NCI-H2196 treated with DMSO at 0.1 percent for 48 hours (cell line): ENCODE measurements at regions not wholly inside any gene's neighbourhood (a gene's known extent, or its start where the extent isn't known, plus 50 kb on each side); places are given as distances from the start of the nearest gene placed in this dataset.

Source experiments
- DNase-seq: peaks from one replicate; lab custom pipeline; 2025; ENCODE audit not compliant: unreplicated experiment; lab: John Stamatoyannopoulos, UW

DNA sequence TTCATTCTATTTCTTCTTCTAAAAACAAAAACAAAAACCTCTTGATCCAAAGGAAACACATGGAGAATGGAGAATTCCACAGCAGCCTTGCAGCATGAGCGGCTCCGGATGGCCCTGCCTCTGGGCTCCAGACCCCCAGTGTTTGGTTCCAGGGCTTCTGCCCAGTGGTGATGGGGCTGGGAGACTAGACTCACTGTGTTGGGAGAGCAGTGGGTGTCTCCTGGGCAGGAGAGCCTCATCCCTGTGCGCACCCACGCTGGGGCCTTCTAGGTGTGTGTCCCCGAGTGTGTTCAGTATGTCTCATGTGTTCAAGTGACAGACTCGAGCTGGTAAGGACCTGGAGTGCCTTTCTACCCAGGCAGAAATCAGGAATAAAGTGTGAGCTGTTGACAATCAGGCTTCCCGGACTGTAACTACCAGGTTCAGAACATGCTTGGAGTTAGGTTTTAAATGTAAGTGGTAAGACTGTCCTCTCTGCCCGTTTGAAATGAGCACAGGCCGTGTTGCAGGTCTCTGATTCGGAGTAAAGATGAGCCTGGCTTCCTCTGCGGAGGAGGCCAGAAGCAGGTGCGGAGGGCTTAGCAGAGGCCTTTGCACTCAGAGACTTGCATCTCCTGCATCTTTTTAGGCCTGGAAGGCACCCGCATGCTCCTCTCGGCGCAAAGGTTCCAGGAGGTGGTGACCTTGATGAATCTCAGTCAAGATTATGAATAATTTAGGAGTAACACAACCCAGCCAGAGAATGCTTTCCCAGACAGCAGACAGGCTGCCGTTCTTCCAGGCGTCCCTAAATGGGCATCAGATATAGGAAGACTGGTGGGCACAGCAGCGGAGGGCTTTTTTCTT is 253.6 kb downstream of the CDH26 start:
- DNase-seq = no peak

DNA sequence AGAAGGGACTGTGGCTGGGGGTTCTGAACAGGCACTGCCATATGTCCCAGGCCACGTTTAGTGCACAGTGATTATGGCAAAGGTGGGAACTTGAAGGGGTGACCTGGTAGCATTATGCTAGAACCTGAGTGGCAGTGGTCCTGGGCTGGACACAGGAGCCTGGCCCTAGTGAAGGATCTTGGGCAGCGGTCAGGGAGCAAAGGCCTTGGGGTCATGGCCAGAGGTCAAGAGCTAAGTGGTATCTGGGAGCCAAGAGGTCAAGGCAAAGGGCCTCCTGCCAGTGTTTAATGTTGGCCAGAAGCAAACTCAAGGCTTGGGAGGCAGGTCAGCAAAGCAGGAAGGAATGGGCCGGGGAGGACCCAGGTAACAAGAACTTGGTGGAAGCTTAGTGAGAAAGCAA is 254.5 kb downstream of the CDH26 start:
- no peak for DNase-seq

DNA sequence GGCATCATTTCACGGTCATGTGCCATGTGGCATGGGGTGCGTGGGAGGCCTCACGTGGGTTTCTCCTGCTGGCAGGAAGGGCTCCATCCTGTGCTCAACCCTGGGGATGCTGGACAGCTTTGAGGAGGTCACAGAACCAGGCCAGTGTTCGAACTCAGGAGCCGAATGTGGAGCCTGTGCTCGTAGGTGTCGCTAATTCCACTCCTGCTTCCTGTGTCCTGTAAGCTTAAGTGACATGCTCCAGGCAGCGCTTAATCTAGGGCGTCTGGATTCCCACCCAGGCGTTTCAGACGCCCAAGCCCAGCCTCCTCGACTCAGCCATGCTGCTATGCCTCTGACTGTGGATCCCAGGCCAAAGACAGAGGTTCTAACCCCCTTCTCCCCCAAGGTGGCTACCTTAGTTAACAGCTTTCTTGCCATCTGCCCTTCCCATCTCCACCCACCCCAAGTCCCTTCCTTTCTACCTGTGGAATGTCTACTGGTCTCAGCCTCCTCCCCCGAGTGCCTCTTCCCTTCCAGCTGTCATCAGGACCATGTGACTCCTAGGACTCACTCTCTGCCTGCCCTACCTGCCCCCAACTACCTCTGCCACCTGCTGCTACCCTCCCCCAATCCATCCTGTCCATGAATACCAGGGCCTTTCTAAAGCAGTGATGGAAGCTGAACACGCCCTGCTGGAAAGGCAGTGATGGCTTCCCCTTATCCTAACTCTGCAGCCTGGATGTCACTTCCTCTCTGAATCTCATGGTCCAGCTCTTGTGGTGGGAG is 255.1 kb downstream of the CDH26 start:
- no peak for DNase-seq

DNA sequence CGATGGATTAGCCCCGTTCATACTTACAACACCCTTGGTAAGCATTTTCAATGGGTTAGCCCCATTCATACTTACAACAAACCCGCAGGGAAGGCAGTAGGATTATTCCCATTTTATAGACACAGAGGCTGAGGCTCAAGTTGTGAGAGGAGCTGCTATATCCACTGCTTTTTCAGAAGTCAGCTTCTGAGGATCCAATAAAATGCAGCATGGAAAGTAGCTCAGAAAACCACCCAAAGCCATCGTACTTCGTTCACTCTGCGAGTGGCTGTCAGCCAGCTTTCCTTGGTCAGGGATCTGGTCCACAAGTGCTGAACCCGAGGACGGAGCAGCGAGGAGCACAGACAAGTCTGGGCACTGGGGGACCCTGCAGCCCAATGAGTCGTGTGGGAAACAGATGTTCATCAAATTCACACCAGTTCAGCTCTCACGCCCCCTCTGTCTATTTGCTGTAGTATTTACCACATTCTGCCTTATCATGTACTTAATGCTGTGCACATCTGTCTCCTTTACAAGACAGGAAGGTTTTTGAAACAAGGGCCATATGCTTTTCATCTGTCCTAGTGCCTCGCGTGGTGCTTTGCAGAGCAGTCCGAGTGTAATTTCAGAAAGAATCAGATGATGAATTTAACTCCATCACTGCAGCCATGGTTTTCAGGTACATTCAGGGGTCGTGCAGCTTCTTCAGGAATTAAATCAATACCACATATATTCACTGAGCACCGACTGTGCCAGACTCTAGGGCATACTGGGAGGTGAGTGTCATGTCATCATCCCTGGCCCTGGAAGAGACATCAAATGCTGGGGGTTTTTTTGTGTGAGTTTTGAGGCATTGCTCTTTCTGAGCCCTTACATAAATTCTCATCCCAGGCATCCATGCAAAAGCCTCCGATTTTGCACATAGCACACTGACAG is 256.9 kb downstream of the CDH26 start:
- DNase-seq = no peak

DNA sequence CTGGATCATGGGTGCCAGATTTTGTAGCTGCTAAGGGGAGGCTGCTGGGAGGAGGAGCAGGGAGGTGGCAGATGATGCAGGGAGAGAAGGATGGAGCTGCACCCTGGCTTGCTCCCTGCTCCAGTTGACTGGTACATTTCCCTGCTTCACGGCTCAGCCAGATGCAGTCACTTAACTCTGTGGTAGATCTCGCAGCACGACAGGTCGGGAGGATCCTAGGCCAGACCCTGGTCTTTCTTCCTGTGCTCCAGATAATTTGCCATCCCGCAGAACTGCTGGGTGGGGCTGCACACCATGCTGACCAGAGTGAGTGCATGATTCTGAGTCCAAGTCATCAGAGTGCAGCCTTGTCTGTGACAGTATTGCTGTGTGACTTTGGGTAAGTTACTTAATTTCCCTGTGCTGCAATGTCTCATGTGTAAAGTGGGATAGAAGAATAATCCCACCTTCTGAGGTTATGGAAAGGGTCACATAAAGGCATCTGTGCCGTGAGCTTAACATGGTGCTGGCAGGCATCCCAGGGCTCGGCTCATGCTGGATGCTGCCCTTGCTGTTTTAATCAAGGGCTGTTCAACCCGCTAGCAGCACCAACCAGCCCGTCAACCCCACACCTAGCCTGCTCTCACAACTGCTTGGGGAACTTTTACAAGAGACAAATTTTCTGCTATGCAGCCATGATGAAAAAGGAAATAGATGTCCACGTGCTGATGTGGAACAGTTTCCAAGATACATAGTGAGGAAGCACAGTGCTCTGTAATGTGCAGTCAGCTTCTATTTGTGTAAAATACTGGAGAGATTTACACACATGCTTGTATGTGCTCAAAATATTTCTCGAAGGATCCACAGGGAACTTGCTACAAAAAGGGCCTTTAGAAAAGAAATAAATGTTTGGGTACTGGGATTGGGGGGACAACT is 257.9 kb downstream of the CDH26 start:
- DNase-seq = no peak

DNA sequence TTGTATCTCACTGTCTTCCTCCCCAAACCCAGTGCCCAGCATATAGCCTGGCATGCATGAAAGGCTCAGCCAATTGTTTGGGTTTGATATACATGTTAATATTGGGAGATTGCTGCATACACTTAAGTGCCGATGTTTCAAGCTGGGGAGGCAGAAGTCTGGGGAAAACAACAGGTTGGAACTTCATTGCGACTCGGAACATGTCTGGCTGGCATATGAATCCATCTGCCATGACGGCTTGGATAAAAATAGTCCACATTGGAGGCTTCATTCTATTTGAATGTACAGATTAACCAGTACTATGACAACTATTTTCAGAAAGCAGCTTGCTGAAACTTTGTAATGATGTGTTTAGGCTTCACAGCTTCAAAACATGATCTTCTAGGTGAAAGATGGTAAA is 261.0 kb downstream of the CDH26 start:
- DNase-seq = no peak

DNA sequence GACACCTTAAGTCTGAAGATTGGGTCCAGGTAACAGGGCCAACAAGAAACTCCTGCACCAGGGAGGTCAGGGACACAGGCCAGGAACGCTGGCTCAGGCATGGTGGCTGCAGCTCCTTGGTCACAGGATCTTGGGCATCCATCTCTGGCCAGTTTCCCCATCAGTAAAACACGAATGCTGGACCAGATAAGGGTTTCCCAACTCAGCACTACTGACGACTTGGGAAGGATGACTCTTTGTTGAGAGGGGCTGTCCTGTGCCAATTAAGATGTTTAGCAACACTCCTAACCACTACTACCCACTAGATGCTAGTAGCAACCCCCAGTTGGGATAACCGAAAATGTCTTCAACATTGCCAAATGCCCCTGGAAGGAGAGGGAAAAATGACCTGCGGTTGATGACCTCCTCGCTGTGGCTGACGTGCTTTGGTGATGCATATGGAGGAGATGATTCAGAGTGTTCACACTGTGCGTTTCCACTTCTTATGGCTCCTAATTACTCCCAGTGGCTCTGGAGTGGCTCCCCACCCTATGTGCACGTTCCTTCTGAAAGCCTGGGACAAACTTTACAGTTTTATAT is 261.9 kb downstream of the CDH26 start:
- DNase-seq = no peak

DNA sequence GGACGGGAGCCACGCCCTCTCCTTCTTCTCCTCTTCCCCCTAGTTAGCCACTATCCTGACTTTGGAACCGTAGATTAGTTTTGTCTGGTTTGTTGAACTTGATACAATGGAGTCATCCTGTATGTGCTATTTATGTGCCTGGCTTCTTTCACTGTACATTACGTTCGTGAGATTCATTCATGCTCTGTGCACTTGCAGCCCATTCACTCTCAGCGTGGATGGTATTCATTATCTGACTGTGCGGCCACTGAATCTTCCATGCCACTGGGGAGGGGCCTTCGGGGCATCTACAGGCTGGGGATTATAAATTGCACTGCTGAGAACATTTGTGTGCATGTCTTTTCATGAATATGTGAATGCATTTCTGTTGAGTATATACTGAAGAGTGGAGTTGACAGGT is 262.5 kb downstream of the CDH26 start:
- DNase-seq = no peak

DNA sequence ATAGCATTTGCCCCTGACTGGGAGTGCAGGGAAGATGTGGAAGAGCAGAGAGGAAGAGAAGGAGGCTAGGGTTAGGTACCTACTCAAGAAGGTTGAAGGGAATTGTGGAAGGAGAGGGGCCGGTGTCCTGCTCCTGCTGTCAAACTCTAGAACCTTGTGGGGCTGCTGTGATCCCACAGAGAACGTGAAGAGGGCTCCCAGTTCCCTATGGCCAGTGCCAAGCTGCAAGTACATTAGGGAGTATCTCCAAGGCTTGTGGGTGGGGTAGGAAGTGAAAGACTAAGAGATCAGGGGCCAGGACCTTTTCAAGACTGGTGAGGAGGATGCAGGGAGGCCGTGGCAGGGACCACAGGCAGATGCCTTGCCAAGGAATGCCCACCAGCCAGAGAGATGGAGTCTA is 263.4 kb downstream of the CDH26 start:
- no peak for DNase-seq

DNA sequence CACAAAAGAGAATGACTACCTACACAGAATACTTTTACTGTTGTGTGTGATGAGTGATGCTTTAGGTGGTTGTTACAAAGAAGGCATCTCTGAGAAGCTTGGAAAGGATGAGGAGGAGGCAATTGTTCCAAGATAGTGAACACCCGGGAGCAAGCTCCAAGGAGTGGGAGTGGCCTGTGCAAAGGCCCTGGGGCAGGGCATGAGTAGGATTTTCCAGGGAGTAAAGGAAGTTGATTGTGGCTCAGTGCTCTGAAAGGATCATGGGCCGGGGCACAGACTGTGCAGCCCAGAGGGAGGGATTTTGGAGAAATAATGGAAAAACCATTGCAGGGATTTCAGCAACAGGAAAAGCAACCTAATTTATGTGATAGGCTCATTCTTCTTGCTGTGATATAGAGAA is 264.3 kb downstream of the CDH26 start:
- DNase-seq = no peak

DNA sequence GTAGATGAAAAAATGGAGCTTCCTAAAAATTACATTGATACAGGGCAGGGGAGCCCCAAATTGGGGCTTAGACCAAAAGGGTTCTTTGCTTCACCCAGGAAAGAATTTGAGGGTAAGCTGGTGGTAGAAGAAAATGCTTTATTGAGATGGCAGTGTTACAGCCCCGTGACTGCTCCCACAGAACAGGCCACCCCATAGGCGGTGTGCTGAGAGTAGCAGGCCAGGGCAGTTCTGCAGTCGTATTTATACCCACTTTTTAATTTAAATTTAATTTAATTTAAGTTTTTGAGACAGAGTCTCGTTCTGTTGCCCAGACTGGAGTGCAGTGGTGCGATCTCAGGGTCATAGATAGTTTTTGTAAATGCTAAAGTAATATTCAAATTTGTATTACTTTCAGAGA is 265.0 kb downstream of the CDH26 start:
- DNase-seq = no peak

DNA sequence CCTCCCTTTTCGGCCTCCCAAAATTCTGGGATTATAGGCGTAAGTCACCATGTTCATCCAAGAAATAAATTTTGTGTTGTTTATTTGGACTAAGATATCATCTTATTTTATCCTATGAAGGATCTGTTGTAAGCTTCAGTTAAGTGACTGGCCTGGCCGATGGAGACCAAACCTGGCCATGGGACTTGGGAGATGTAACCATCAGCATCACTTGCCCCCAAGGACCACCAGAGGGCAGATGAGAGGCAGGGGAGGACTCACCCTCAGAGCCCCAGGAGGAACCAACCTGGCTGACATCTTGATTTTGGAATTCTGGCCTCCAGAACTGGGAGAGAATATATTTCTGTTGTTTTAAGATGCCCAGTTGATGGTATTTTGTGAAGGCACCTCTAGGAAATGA is 266.7 kb downstream of the CDH26 start:
- no peak for DNase-seq

DNA sequence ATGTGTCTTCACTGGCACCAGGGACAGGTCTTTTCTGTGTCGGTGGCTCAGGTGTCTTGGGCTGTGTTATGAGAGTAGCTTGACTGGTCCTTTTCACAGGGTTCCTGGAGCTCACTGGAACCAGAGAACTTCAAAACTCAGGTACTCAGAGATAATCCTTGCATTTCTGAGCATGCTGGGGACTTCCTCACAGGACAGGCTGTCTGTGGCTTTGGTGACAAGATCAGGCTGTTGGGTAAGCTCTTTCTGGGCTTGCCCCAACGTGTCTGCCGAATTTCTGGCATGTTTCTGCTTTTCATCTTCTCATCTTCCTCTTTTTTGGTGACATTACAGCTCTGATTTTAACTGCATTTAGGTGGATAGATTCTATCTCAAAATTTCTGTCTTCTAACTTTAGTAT is 270.0 kb downstream of the CDH26 start:
- no peak for DNase-seq

DNA sequence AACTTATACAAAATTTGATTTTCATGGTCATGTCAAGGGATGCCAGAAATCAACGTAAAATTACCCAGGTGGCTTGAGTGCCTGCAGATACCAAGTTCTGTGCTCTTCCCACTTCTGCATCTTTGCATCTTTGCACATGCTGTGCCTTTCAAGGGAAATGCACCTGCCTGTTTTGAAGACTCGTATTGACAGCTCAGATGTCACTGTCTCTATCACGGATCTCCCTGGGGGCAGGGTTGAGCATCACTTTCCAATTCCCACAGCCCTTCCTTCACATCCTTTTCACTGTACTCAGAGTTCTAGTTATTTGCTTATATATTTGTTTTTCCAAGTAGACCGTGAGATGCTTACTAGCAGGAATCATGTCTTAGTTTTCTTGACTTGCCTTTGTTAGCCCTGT is 274.2 kb downstream of the CDH26 start:
- no peak for DNase-seq

DNA sequence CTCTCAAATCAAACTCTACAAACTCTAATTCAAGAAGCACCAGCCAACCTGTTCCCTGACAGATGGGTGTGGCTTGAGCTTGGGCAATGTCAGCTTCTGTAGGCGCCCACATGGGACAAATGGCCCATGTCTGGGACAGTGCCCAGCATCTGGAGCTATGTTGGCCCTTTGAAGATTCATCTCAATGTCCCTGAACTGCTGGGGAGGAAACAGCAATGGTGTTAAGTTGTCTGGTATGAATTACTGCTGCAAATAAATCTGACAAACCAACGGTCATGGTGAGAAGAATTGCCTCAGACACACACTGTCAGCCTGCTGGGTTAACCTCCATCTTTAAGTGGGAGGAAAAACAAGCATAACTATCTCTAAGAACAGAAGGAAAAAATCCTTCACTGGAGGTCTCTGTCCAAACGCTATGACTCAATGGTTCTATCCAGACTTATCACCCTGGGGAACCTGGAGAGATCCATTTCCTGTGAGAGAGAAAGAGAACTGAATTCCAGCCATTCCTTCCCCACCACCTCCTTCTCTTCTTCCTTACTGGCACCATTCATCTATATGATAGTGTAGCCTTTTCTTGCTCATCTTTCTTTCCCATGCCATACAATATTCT is 274.9 kb downstream of the CDH26 start:
- DNase-seq = no peak

DNA sequence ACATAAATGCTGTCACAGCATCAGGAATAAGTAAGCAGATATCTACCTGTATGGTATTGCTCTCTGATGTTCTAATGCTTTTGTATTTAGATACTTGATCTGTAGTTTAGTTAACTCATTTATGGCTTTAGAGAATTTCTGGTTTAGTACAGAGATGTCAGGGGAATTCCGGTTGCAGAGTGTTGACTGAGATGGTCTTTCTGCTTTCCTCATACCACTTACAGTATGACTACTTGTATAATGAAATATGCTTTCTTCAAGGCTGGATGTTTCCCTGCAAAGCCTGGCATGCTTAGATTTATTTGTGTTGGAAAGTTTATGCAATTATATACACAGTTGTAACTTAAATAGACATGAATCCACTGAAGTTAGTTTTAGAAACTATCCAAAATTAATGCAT is 278.4 kb downstream of the CDH26 start:
- DNase-seq = no peak

DNA sequence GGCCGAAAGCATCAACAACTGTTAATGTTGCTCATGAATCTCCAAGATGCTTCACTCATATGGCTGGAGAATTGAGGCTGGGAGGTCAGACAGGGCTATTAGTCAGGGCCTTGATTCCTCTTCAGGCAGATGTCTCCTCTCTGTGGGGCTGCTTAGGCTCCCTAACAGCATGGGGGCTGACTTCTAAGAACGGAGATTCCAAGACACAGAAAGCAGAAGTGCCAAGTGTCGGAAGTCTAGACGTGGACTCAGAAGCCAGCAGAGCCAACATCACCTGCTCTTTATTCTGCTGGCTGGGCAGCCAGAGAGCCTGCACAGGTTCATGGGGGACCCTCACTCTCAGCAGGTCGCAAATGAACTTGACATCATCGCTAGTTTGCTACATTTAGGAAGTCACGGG is 279.8 kb downstream of the CDH26 start:
- DNase-seq = no peak

DNA sequence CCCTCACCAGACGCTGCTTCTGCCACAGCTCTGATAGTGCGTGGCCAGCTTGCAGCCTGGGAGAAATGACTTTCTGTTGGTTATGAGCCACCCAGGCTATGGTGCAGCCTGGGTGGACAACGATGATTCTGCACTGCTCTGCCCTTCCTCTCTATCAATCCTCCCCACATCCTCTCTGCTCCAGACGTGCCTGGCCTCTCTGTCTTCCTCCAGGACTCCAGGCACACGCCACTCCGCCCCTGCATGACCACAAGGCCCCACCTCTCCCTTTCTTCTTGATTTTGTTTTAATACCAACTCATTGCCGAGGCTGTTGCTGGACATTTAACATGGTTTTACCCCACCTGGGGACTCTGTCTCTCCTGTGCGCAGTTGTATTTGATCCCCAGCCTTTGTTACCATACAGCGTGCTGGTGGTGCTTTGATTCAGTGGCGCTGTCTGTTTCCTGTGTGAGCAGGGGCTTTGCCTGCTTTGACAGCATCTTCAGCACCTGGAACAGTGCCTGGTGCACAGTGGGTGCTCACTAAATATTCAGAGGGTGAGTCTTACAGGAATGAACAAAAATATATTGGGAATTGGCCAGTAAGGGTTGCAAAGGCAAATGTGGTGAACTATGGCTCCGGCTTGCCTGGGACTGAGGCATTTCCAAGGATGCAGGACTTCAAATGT is 280.9 kb downstream of the CDH26 start:
- DNase-seq = no peak

DNA sequence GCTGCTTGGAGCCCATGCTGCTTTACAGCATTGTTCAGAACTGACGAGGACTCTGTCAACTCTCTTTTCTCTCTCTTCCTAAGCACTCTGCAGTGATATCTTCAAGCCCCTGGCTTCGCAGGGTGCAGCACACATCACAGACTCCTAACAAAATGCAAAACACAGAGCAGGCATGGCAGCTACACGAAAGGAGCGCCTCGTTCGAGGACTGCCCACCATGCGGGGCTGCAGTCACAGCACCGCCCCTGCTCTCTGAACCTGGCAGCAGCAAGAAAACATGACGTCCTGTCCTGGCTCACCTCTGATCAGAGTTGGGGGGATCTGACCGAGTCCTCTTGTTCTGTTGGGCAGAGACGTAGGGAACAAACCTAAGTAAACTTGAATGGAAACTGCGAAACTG is 281.7 kb downstream of the CDH26 start:
- no peak for DNase-seq
